ENCODE measurements at regions not wholly inside any gene's neighbourhood (a gene's known extent, or its start where the extent isn't known, plus 50 kb on each side); places are given as distances from the start of the nearest gene placed in this dataset.
A peak's percentile ranks its signal among the peaks of the same experiment; 100 is the strongest.

DNA sequence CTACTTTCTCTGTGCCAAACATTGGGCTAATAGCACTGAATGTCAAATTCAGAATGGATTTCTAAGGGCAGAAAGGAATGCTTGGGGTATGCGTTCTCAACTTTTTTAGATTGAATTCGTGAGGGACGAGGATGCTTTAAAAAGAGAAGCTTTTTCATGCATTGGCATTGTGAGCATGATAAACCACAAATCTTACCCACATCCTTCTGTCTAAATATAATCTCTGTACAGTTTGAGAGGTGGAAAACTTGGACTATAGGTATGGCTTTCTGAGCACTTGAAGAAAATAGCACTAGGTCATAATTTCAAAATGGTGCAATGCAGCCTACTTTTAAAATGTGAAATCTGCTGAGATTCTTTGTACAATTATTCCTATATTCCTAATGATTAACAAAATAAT lies 71.4 kb upstream of the HHIP start:
- TF ChIP-seq, protein P1, sequence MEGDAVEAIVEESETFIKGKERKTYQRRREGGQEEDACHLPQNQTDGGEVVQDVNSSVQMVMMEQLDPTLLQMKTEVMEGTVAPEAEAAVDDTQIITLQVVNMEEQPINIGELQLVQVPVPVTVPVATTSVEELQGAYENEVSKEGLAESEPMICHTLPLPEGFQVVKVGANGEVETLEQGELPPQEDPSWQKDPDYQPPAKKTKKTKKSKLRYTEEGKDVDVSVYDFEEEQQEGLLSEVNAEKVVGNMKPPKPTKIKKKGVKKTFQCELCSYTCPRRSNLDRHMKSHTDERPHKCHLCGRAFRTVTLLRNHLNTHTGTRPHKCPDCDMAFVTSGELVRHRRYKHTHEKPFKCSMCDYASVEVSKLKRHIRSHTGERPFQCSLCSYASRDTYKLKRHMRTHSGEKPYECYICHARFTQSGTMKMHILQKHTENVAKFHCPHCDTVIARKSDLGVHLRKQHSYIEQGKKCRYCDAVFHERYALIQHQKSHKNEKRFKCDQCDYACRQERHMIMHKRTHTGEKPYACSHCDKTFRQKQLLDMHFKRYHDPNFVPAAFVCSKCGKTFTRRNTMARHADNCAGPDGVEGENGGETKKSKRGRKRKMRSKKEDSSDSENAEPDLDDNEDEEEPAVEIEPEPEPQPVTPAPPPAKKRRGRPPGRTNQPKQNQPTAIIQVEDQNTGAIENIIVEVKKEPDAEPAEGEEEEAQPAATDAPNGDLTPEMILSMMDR (IDR thresholded peaks at IDR 0.05; ENCODE audit: extremely low read depth, insufficient read depth, missing control alignments): no peak
- DNase-seq (ENCODE audit: low spot score): no peak
- in situ Hi-C loops (cut with MboI; ENCODE audit: low pct_unique_long_range_greater_than_20kb, low sequenced_read_pairs, unreplicated experiment): no loop called here

DNA sequence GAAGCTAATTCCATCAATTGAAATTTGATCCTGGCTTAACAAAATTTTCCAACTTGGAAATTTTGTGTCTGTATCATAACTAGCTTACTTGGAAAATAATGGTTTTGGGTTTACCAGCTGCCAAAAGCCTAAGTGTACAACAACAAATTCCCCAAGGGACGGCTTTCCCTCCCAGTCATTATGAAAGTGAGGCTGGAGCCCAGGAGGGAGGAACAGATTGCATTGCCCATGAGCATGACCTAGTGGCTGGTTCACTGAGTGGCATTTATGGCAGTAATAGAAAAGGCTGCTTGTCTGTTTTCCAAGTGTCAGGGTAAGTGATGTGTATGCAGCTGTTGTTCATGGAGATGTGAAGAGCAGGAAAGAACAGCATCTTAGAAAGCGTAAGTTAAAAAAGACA lies 70.8 kb upstream of the HHIP start:
- no peak for DNase-seq (ENCODE audit: low spot score)
- in situ Hi-C loops (cut with MboI; ENCODE audit: low pct_unique_long_range_greater_than_20kb, low sequenced_read_pairs, unreplicated experiment): no loop called here

DNA sequence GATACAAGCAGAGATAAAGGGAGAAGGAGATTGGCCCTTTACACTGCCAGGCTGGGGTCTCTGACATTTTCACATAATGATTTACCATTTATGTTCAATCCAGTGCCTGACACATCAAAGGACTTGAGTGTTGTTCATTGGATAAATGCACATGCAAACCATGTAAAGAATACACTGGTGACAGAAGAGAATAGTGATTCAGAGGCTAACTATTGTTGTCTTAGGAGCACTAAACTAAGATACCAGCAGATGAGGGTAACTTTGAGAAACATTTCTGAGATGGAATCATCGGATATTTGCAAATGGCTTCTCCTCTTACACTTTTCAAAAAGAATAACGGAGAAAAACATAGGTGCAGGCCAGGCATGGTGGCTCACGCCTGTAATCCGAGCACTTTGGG lies 67.3 kb upstream of the HHIP start:
- in situ Hi-C loops (cut with MboI; ENCODE audit: low pct_unique_long_range_greater_than_20kb, low sequenced_read_pairs, unreplicated experiment): no loop called here
- no peak for DNase-seq (ENCODE audit: low spot score)
- TF ChIP-seq, protein P1 (IDR thresholded peaks at IDR 0.05; ENCODE audit: extremely low read depth, insufficient read depth, missing control alignments): no peak

More for the DNA sequence above, 70.8 kb upstream of the HHIP start:
- TF ChIP-seq, protein P1 (IDR thresholded peaks at IDR 0.05; ENCODE audit: extremely low read depth, insufficient read depth, missing control alignments): peak; percentile 22

DNA sequence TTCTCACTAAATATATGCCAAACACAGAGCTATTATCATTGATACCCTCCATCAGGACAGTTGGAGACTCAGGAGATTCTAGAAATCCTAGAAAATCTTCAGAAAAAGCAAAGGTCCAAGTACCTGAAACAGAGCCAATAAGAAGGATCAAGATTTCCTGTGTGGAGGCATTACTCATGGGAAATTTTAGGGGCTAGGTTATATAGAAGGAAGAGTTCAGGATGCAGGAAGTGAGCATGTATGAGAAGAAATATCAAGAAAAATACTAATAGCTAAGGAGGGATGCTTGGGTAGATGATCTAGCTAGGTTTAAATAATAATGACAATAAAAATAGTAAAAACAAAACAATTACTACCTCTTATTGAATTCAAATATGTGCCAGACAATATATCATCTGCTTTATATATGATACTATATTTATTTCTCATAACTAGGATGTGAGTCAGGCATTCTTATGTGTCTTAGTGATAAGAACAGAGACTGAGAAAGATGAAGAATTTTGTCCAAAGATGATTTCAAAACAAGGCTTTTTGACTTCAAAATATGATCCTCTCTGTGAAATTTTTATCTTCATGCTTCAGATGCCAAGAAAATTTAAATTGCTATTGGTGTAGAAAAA lies 66.4 kb upstream of the HHIP start:
- TF ChIP-seq, protein P1 (IDR thresholded peaks at IDR 0.05; ENCODE audit: extremely low read depth, insufficient read depth, missing control alignments): no peak
- no peak for DNase-seq (ENCODE audit: low spot score)
- in situ Hi-C loops (cut with MboI; ENCODE audit: low pct_unique_long_range_greater_than_20kb, low sequenced_read_pairs, unreplicated experiment): no loop called here

DNA sequence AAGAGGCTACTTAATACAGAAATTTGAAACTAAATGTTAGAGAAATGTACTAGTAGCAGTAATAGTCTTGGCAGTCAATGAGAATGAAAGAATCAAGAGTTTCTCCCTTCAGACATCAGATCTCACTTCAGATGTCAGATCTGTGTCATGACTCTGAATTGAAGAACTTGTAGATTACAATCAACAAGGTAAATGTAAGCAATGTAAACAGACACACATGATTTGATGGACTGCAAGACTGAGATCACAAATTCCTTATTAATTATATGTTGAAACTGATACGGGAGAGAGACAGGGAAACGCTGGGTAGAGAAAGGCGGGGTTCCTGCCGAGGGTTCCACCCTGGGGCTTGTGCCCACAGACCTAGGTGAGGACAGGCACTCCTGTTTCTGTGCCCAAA lies 65.5 kb upstream of the HHIP start:
- in situ Hi-C loops (cut with MboI; ENCODE audit: low pct_unique_long_range_greater_than_20kb, low sequenced_read_pairs, unreplicated experiment): no loop called here
- TF ChIP-seq, protein P1 (IDR thresholded peaks at IDR 0.05; ENCODE audit: extremely low read depth, insufficient read depth, missing control alignments): no peak

DNA sequence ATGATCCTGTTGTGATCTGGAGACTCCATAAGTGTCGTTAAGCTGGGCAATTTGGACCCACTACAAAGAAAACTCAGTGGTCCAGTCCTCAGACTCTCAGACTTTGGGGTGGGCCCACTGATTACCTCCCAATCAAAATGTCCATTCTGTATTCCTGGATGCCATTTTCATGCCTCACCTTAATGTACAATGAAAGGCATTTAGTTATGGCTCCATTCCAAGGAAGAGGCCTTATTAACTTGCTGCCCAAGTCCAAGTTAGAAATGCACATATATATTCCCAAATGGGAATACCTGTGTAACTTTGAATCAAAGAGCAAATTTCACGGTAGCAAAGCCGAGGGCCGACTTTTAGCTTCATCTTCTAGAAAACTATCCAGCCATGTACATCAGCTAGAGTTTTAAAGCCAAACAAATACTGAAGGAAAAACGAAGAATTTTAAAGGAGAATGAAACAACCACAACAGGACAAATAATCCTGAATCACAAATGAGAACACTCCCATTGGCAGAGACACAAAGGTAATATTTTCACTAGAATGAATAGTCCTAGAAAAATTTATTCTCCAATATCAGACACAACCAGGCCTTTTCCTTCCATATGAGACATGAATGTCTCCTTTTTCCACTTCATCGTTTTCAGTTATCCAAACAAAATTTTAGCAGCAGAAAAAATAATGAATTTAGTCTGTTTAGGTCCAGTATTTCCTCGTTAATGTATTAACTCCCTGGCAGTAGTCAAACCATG lies 63.7 kb upstream of the HHIP start:
- in situ Hi-C loops (cut with MboI; ENCODE audit: low pct_unique_long_range_greater_than_20kb, low sequenced_read_pairs, unreplicated experiment): no loop called here
- TF ChIP-seq, protein P1 (IDR thresholded peaks at IDR 0.05; ENCODE audit: extremely low read depth, insufficient read depth, missing control alignments): no peak
- DNase-seq (ENCODE audit: low spot score): no peak

More for the DNA sequence above, 65.5 kb upstream of the HHIP start:
- no peak for DNase-seq (ENCODE audit: low spot score)

Data from GM13977 (cell line).